NCI-H2029 treated with DMSO at 0.1 percent for 48 hours (cell line): ENCODE measurements at regions not wholly inside any gene's neighbourhood (a gene's known extent, or its start where the extent isn't known, plus 50 kb on each side); places are given as distances from the start of the nearest gene placed in this dataset.

Source experiments
- DNase-seq: peaks from one replicate; lab custom pipeline; 2025; lab: John Stamatoyannopoulos, UW

GRCh38 chr4:138689593-138689992, 326.0 kb upstream of the NOCT start:
- DNase-seq = no peak

- DNase-seq = no peak
These were observed 326.4 kb upstream of the NOCT start for GRCh38 chr4:138689187-138689586.

- DNase-seq = no peak
These were observed 327.0 kb upstream of the NOCT start for GRCh38 chr4:138688408-138689085.

- no peak for DNase-seq
These were observed 329.3 kb upstream of the NOCT start for GRCh38 chr4:138686106-138686835.

- no peak for DNase-seq
These were observed 330.3 kb upstream of the NOCT start for GRCh38 chr4:138685316-138685715.

GRCh38 chr4:138680989-138681604, 334.5 kb upstream of the NOCT start:
- DNase-seq = peak; percentile 72

GRCh38 chr4:138680256-138680655, 335.3 kb upstream of the NOCT start:
- no peak for DNase-seq

GRCh38 chr4:138678985-138679746, 336.4 kb upstream of the NOCT start:
- no peak for DNase-seq

- DNase-seq = no peak
These were observed 337.8 kb upstream of the NOCT start for GRCh38 chr4:138677748-138678147.

GRCh38 chr4:138677212-138677611, 338.4 kb upstream of the NOCT start:
- DNase-seq = no peak

GRCh38 chr4:138675685-138676084, 339.9 kb upstream of the NOCT start:
- no peak for DNase-seq

- DNase-seq = no peak
These were observed 341.4 kb upstream of the NOCT start for GRCh38 chr4:138674209-138674608.

GRCh38 chr4:138673053-138673452, 342.5 kb upstream of the NOCT start:
- DNase-seq = no peak

- DNase-seq = no peak
These were observed 343.1 kb upstream of the NOCT start for GRCh38 chr4:138672393-138672976.

- no peak for DNase-seq
These were observed 343.9 kb upstream of the NOCT start for GRCh38 chr4:138671606-138672084.

- DNase-seq = no peak
These were observed 344.5 kb upstream of the NOCT start for GRCh38 chr4:138671106-138671505.

- no peak for DNase-seq
These were observed 344.9 kb upstream of the NOCT start for GRCh38 chr4:138670681-138671080.

- DNase-seq = no peak
These were observed 345.9 kb upstream of the NOCT start for GRCh38 chr4:138669479-138670315.

- DNase-seq = no peak
These were observed 347.3 kb upstream of the NOCT start for GRCh38 chr4:138668309-138668708.

- no peak for DNase-seq
These were observed 349.2 kb upstream of the NOCT start for GRCh38 chr4:138666366-138666765.

GRCh38 chr4:138665851-138666250, 349.7 kb upstream of the NOCT start:
- no peak for DNase-seq
